Cerebellar cortex (tissue), 1 donor: ENCODE measurements at regions not wholly inside any gene's neighbourhood (a gene's known extent, or its start where the extent isn't known, plus 50 kb on each side); places are given as distances from the start of the nearest gene placed in this dataset.
"Not testable (repeated sequence)": the region's sequence is repeated elsewhere in the genome, so short reads cannot be mapped to it uniquely, and the experiment has no call there.

ENCODE experiments used
- DNase-seq: peaks from one replicate; pipeline ENCODE4 v3.0.0-alpha.2; 2015; ENCODE audit warnings: low spot score

DNA sequence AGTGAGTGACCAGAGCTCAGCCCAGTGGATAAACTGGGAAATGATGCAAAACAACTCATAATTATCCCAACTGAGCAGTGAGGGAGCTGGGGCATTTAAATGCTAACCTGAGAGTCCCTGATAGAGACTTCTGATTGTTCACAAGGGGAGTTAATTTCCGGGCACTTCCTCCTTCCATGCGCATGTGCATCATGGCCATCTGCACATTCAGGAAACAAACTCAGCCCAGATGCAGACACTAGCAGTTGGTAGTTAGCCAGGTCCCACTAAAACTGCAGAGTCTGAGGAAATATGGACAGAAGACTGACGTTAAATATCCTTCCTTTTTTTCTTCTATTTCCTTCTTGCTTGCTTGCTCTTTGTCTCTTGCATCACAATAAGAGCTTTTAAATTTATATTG lies 852.1 kb upstream of the LRRC4C start:
- DNase-seq, result no peak

DNA sequence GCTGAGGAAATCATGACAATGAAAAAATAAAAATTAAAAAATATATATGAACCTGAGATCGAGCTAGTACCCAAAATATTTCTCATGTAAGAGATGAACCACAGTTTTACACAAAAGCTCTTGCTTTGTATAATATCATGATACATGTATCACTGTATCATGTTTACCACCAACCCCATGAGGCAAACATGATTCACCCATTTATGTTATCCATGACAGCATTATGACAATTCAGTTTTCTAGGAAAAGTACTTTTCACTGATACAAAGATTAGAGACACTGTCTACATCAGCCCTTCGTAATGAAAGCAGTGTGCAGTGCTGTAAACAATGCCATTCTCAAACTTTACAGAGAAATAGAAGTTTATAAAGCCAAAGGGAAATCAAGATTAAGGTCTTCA lies 852.5 kb upstream of the LRRC4C start:
- DNase-seq, result no peak

DNA sequence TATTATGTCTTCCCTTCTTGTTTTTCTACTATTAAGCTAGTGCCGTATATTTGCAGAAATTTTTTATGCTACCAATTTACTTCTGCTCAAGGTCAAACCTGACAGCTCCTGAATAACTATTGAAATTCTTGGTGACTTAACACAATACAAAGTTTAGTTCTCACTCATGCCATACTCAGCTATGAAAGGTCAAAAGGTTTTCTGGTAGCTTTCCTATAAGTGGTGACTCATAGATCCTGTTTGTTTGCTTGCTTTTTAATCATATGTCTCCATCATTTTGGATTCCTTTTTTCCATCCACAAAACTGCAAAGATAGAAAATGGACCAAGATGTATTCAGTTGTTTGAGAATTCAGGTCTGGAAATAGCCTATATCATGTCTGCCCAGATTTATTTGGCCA lies 855.8 kb upstream of the LRRC4C start:
- DNase-seq, result no peak

- DNase-seq, result no peak
Measured at GRCh38 chr11:42315846-42316245, 856.4 kb upstream of the LRRC4C start.

DNA sequence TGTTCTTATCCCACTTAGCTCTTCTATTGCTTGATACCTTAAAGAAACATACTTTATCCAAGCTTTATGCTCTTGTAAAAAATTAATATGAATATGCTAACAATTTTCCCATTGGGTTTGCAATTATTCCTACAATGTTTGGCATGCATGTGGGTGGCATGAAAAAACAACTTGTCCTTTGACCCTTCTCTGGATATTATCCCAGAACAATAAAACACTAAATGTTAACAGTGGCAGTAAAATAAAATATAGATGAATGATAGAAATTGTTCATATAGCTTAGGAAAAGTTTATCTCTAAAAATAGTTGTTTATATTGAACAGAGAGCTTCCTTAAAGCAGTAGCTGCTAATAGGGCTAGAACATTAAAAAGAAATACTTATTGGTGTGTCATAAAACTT lies 860.5 kb upstream of the LRRC4C start:
- DNase-seq, result no peak

GRCh38 chr11:42329929-42330565 lies 870.6 kb upstream of the LRRC4C start:
- no peak for DNase-seq

GRCh38 chr11:42337786-42338455 lies 878.5 kb upstream of the LRRC4C start:
- no peak for DNase-seq

DNA sequence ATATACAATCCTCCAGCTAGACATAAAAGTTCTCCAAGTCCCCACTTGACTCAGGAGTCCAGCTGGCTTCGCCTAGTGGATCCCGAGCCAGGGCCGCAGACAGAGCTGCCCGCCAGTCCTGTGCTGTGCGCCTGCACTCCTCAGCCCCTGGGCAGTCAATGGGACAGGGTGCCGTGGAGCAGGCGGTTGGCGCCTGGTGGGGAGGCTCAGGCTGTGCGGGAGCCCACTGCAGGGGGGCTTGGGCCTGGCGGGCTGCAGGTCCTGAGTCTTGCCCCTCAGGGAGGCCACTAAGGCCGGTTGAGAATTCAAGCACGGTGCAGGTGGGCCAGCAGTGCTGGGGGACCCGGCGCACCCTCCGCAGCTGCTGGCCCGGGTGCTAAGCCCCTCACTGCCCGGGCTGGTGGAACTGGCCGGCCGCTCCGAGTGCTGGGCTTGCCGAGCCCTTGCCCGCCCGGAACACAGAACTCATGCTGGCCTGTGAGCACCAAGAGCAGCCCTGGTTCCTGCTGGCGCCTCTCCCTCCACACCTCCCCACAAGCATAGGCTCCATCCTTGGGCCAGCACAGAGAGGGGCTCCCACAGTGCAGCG lies 884.8 kb upstream of the LRRC4C start:
- no peak for DNase-seq

DNA sequence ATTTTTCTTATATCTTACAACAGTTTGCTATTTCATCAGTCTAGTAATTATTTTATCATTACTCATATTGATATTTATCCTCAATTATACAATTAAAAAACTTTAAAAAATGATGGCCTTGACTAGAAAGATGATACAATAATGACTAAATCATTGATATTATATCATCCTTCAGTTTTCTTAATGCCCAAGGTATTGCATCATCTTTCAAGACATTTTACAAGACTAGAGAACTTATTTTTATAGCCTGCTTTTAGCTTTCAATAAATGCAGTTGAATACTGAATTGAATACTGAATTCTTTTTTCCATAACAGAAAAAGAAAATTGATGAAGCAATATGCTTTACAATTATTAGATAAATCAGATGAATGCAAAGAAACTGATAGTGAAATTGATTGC lies 886.5 kb upstream of the LRRC4C start:
- DNase-seq, result no peak

- DNase-seq, result no peak
Measured at GRCh38 chr11:42363701-42364100, 904.2 kb upstream of the LRRC4C start.

- no peak for DNase-seq
Measured at GRCh38 chr11:42390116-42390515, 921.7 kb upstream of the API5 start.

- no peak for DNase-seq
Measured at GRCh38 chr11:42397483-42397882, 914.3 kb upstream of the API5 start.

DNA sequence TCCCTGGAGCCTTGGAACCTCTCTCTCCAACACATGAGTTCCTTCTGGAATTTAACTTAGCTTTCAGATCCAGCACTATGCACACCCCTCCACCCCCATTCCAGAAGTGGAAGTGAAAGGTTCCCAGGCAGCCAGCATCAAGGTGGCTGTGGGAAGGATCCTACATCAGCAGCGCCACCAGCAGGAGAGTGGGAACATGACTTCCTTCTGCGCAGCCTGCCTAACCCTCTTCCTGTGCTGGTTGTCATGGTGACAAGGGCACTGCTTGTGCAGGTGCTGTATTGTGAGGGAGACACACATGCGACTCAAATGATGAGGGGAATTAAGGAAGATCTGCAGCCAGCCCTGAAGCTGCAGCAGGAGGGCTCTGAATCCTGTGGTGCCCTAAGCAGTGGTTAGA lies 904.5 kb upstream of the API5 start:
- no peak for DNase-seq

DNA sequence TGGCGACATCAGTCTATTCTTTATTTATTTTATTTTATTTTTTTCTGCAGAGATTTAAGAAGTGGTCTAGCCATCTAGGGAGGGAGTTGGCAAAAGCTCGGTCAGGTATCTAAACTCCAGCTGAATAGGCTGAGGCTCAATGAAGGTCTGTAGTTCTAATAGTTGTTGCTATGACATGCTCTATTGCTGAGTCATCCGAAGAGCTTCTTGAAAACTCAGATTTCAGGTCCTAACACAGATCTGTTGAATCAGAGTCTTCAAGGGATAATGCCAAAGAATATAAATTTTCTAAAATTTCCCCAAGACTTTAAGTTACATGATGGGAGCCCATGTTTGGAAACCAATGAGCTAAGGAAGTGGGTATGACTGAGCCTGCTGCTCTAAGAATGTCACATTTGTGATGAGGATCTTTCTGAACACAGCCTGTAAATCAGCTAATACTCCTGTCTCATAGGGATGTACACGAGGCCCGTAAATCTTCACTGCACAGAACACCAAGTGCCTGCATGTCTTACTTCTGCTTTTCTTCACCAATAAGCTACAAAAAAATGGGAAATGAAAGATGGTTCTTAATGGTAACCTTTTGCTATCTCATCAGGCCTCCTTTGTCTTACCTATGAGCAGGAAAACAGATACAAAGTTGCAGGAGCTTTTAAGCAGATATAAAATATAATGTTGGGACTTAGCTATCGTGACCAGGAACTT lies 901.4 kb upstream of the API5 start:
- no peak for DNase-seq

DNA sequence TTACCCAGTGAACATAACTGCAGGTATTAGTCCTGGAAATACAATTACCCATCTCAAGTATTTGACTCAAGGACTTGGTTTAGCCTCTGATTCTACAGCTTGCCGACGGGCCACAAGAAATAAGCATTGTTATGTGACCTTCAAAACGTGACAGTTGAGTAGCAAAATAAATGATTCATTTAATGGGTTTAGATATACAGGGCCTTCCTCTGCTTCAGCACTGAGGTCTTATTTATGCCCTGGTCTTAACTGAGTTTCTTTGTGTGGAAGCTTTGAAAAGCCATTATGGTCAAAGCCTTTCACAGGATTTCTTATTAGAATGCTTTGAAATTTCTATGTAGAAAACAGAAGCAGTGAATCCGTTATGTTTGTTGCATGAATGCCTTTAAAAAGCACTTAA lies 899.2 kb upstream of the API5 start:
- no peak for DNase-seq

GRCh38 chr11:42417691-42418090 lies 894.1 kb upstream of the API5 start:
- DNase-seq, result no peak

DNA sequence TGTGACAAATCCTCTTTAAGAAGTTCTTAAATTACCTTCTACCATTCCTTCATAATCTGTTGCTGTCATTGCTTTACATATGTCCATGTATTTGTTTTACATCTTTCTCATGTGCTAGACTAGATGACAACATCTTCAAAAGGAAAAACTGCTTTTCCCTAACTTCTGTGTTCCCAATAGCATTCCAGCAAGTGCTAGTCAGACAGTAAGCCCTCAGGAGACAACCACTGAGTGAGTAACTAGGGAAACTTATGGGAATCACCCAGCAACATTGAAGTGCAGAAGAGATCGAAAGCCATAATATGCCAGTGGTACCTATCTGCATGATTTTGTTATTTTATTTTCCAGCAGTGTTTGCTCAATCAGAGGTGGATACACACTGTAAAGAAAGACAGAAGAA lies 889.7 kb upstream of the API5 start:
- DNase-seq, result no peak

- not testable (repeated sequence) for DNase-seq
Measured at GRCh38 chr11:42434911-42435310, 876.9 kb upstream of the API5 start.

GRCh38 chr11:42444406-42444805 lies 867.4 kb upstream of the API5 start:
- no peak for DNase-seq

GRCh38 chr11:42462558-42463310 lies 849.1 kb upstream of the API5 start:
- DNase-seq, result no peak

DNA sequence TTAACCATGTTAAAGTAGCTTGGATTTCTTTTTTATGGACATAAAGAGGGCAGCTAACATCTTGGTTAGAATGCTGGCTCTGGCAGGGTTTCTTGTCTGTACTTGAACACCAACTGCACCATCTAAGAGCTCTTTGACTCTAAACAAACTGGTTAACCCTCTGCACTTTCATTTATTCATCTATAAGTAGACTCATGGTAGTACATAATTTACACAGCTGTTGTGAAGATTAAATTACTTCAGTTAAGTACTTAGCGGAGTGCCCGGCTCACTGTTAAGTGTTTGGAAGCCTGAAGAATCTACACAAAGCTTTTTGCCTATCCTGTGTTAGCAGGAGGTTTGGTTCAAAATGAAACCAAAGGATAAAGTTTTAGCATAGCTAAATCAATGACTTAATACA lies 846.2 kb upstream of the API5 start:
- no peak for DNase-seq

GRCh38 chr11:42473106-42473505 lies 838.7 kb upstream of the API5 start:
- no peak for DNase-seq
